SK-N-SH treated with all-trans-retinoic acid at 6 μM for 48 hours (cell line): ENCODE measurements at regions not wholly inside any gene's neighbourhood (a gene's known extent, or its start where the extent isn't known, plus 50 kb on each side); places are given as distances from the start of the nearest gene placed in this dataset.

Source experiments
- ATAC-seq: fragments of 200-7000 bp; cut with Tn5 transposase; 3 replicates; pipeline ENCODE4 v1.9.1; 2020; ENCODE audit warnings: mild to moderate bottlenecking, moderate library complexity
- ARNTL ChIP-seq: fragments of 450-650 bp; formaldehyde crosslinking; IDR thresholded peaks from 2 replicates; pipeline ENCODE4 v1.5.0; 2020; ENCODE audit warnings: low read depth, mild to moderate bottlenecking, moderate library complexity, borderline replicate concordance
- CSDC2 ChIP-seq: fragments of 250-450 bp; sonication (Bioruptor Pico); IDR thresholded peaks from 2 replicates; pipeline ENCODE4 v1.5.0; 2020; ENCODE audit warnings: mild to moderate bottlenecking, moderate library complexity
- GLIS3 ChIP-seq: fragments of 250-450 bp; sonication (Bioruptor Pico); IDR thresholded peaks from 2 replicates; pipeline ENCODE4 v1.5.0; 2020; ENCODE audit warnings: mild to moderate bottlenecking, moderate library complexity
- PPARA ChIP-seq: fragments of 250-450 bp; sonication (Bioruptor Pico); IDR thresholded peaks from 2 replicates; pipeline ENCODE4 v1.5.0; 2020; ENCODE audit warnings: mild to moderate bottlenecking, borderline replicate concordance
- RARB ChIP-seq: fragments of 250-450 bp; sonication (Bioruptor Pico); IDR thresholded peaks from 2 replicates; pipeline ENCODE4 v1.8.0; 2021; ENCODE audit warnings: mild to moderate bottlenecking, moderate library complexity
- SNAI2 ChIP-seq: fragments of 250-450 bp; sonication (Bioruptor Pico); IDR thresholded peaks from 2 replicates; pipeline ENCODE4 v1.5.0; 2020; ENCODE audit warnings: mild to moderate bottlenecking, moderate library complexity
- ZC3H10 ChIP-seq: fragments of 250-450 bp; sonication (Bioruptor Pico); IDR thresholded peaks from 2 replicates; pipeline ENCODE4 v1.5.1; 2021; ENCODE audit warnings: mild to moderate bottlenecking, moderate library complexity
- ZFP30 ChIP-seq: fragments of 450-650 bp; formaldehyde crosslinking; IDR thresholded peaks from 2 replicates; pipeline ENCODE4 v1.5.0; 2022; ENCODE audit warnings: mild to moderate bottlenecking, moderate library complexity
- ZNF565 ChIP-seq: fragments of 450-650 bp; formaldehyde crosslinking; conservative IDR thresholded peaks from 2 replicates; pipeline ENCODE4 v1.5.0; 2020; ENCODE audit warnings: low read depth, mild to moderate bottlenecking, moderate library complexity
- ZNF70 ChIP-seq: fragments of 450-650 bp; formaldehyde crosslinking; IDR thresholded peaks from 2 replicates; pipeline ENCODE4 v1.5.0; 2020; ENCODE audit warnings: mild to moderate bottlenecking, moderate library complexity
- ZNF8 ChIP-seq: fragments of 450-650 bp; formaldehyde crosslinking; IDR thresholded peaks from 2 replicates; pipeline ENCODE4 v1.5.0; 2020; ENCODE audit warnings: mild to moderate bottlenecking, moderate library complexity
- TF ChIP-seq, protein P1 (sequence below): fragments of 250-450 bp; sonication (Bioruptor Pico); IDR thresholded peaks from 2 replicates; pipeline ENCODE4 v1.8.0; 2021; ENCODE audit warnings: low read depth, mild to moderate bottlenecking, moderate library complexity, borderline replicate concordance
- TF ChIP-seq, protein P2 (sequence below): fragments of 250-450 bp; sonication (Bioruptor Pico); IDR thresholded peaks from 2 replicates; pipeline ENCODE4 v1.5.0; 2020; ENCODE audit warnings: mild to moderate bottlenecking, moderate library complexity
- TF ChIP-seq, protein P3 (sequence below): fragments of 250-450 bp; sonication (Bioruptor Pico); IDR thresholded peaks from 2 replicates; pipeline ENCODE4 v1.5.1; 2021; ENCODE audit warnings: mild to moderate bottlenecking, moderate library complexity
- TF ChIP-seq, protein P4 (sequence below): fragments of 250-450 bp; sonication (Bioruptor Pico); IDR thresholded peaks from 2 replicates; pipeline ENCODE4 v1.8.0; 2020; ENCODE audit warnings: mild to moderate bottlenecking, moderate library complexity, borderline replicate concordance
- TF ChIP-seq, protein P5 (sequence below): fragments of 250-450 bp; sonication (Bioruptor Pico); IDR thresholded peaks from 2 replicates; pipeline ENCODE4 v1.5.1; 2020; ENCODE audit warnings: low read depth, mild to moderate bottlenecking, moderate library complexity

DNA sequence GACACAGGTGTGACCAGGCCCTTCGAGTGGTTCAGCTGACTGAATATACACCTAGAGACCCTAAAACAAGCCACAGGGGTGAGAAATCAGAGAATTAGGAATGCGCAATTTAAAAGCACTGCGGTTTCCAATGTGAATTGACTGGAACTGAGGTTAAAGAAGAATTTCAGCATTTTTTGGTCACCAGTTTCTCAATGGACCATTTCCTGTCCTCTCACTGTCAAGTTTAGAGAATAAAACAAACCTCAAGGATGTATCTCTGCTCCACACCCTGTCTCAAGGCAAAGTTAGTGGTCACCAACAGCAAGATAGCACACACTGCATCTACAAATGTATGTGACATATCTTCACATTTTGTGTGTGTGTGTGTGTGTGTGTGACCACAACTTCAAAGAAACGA is 143.8 kb upstream of the MAP3K1 start:
- ATAC-seq: no peak
- TF ChIP-seq, protein P1, sequence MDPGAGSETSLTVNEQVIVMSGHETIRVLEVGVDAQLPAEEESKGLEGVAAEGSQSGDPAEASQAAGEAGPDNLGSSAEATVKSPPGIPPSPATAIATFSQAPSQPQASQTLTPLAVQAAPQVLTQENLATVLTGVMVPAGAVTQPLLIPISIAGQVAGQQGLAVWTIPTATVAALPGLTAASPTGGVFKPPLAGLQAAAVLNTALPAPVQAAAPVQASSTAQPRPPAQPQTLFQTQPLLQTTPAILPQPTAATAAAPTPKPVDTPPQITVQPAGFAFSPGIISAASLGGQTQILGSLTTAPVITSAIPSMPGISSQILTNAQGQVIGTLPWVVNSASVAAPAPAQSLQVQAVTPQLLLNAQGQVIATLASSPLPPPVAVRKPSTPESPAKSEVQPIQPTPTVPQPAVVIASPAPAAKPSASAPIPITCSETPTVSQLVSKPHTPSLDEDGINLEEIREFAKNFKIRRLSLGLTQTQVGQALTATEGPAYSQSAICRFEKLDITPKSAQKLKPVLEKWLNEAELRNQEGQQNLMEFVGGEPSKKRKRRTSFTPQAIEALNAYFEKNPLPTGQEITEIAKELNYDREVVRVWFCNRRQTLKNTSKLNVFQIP (CRISPR knock-in tag): no peak
- TF ChIP-seq ARNTL (CRISPR knock-in tag): no peak
- TF ChIP-seq GLIS3 (CRISPR knock-in tag): no peak
- no peak for TF ChIP-seq ZC3H10
- TF ChIP-seq ZNF70 (CRISPR knock-in tag): no peak
- TF ChIP-seq ZNF565 (CRISPR knock-in tag): no peak
- TF ChIP-seq CSDC2 (CRISPR knock-in tag): no peak
- no peak for TF ChIP-seq PPARA (CRISPR knock-in tag)
- no peak for TF ChIP-seq ZNF8
- TF ChIP-seq, protein P2, sequence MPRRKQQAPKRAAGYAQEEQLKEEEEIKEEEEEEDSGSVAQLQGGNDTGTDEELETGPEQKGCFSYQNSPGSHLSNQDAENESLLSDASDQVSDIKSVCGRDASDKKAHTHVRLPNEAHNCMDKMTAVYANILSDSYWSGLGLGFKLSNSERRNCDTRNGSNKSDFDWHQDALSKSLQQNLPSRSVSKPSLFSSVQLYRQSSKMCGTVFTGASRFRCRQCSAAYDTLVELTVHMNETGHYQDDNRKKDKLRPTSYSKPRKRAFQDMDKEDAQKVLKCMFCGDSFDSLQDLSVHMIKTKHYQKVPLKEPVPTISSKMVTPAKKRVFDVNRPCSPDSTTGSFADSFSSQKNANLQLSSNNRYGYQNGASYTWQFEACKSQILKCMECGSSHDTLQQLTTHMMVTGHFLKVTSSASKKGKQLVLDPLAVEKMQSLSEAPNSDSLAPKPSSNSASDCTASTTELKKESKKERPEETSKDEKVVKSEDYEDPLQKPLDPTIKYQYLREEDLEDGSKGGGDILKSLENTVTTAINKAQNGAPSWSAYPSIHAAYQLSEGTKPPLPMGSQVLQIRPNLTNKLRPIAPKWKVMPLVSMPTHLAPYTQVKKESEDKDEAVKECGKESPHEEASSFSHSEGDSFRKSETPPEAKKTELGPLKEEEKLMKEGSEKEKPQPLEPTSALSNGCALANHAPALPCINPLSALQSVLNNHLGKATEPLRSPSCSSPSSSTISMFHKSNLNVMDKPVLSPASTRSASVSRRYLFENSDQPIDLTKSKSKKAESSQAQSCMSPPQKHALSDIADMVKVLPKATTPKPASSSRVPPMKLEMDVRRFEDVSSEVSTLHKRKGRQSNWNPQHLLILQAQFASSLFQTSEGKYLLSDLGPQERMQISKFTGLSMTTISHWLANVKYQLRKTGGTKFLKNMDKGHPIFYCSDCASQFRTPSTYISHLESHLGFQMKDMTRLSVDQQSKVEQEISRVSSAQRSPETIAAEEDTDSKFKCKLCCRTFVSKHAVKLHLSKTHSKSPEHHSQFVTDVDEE (CRISPR knock-in tag): no peak

DNA sequence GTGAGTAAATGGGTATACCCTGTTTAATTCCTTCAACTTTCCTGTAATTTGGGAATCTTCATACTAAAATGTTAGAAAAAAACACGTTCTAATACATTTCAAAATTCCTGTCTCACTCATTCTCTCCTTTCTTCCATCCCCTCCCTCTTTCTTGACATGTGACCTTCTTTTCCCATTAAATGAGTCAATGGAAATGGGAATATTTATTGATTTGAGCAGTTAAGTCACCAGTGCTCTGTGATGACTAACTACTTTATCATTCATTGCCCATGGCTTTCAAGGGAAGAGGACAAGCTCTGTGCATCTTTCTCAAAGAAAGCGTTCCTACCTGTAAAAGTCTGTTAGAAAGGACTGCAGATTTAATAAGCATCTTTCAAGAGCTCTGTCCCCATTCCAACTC is 144.4 kb upstream of the MAP3K1 start:
- no peak for ATAC-seq
- TF ChIP-seq, protein P3, sequence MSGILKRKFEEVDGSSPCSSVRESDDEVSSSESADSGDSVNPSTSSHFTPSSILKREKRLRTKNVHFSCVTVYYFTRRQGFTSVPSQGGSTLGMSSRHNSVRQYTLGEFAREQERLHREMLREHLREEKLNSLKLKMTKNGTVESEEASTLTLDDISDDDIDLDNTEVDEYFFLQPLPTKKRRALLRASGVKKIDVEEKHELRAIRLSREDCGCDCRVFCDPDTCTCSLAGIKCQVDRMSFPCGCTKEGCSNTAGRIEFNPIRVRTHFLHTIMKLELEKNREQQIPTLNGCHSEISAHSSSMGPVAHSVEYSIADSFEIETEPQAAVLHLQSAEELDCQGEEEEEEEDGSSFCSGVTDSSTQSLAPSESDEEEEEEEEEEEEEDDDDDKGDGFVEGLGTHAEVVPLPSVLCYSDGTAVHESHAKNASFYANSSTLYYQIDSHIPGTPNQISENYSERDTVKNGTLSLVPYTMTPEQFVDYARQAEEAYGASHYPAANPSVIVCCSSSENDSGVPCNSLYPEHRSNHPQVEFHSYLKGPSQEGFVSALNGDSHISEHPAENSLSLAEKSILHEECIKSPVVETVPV (CRISPR knock-in tag): no peak
- TF ChIP-seq, protein P4, sequence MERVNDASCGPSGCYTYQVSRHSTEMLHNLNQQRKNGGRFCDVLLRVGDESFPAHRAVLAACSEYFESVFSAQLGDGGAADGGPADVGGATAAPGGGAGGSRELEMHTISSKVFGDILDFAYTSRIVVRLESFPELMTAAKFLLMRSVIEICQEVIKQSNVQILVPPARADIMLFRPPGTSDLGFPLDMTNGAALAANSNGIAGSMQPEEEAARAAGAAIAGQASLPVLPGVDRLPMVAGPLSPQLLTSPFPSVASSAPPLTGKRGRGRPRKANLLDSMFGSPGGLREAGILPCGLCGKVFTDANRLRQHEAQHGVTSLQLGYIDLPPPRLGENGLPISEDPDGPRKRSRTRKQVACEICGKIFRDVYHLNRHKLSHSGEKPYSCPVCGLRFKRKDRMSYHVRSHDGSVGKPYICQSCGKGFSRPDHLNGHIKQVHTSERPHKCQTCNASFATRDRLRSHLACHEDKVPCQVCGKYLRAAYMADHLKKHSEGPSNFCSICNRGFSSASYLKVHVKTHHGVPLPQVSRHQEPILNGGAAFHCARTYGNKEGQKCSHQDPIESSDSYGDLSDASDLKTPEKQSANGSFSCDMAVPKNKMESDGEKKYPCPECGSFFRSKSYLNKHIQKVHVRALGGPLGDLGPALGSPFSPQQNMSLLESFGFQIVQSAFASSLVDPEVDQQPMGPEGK (CRISPR knock-in tag): no peak
- no peak for TF ChIP-seq ARNTL (CRISPR knock-in tag)
- no peak for TF ChIP-seq ZNF70 (CRISPR knock-in tag)
- TF ChIP-seq, protein P5, sequence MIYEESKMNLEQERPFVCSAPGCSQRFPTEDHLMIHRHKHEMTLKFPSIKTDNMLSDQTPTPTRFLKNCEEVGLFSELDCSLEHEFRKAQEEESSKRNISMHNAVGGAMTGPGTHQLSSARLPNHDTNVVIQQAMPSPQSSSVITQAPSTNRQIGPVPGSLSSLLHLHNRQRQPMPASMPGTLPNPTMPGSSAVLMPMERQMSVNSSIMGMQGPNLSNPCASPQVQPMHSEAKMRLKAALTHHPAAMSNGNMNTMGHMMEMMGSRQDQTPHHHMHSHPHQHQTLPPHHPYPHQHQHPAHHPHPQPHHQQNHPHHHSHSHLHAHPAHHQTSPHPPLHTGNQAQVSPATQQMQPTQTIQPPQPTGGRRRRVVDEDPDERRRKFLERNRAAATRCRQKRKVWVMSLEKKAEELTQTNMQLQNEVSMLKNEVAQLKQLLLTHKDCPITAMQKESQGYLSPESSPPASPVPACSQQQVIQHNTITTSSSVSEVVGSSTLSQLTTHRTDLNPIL (CRISPR knock-in tag): no peak
- no peak for TF ChIP-seq ZC3H10
- no peak for TF ChIP-seq SNAI2 (CRISPR knock-in tag)
- no peak for TF ChIP-seq ZFP30
- TF ChIP-seq GLIS3 (CRISPR knock-in tag): no peak
- TF ChIP-seq, protein P2 (CRISPR knock-in tag): no peak
- TF ChIP-seq CSDC2 (CRISPR knock-in tag): no peak
- no peak for TF ChIP-seq RARB (CRISPR knock-in tag)
- TF ChIP-seq, all 23 proteins: peak for 0
